A549 (cell line): ENCODE measurements at regions not wholly inside any gene's neighbourhood (a gene's known extent, or its start where the extent isn't known, plus 50 kb on each side); places are given as distances from the start of the nearest gene placed in this dataset.

ENCODE experiments used
- ATAC-seq, 2 experiments: fragments of 200-7000 bp in 1 of 2; fragments of >200 bp in 1 of 2; cut with Nextera tagmentation in 1 of 2; cut with Tn5 transposase in 1 of 2; 3 replicates each; pipeline versions ENCODE4 v1.8.0 to v1.9.1; 2018 to 2020; ENCODE audit warnings: mild to moderate bottlenecking in 1 of 2, moderate library complexity in 1 of 2
- CTCF ChIA-PET: fragments of 300-600 bp; sonication (Branson Sonifier 250); formaldehyde crosslinking; extraction: SDS; loops from one replicate; lab custom pipeline; 2021; ENCODE audit warnings: antibody characterized with exemption, inconsistent platforms; lab: Yijun Ruan, JAX
- POLR2A ChIA-PET: fragments of 350-600 bp; formaldehyde crosslinking; extraction: SDS; loops from one replicate; lab custom pipeline; 2021; ENCODE audit warnings: antibody characterized with exemption, inconsistent platforms; lab: Yijun Ruan, JAX
- DNase-seq, 2 experiments: peaks; one replicate each; pipeline versions ENCODE4 v3.0.0 to v3.0.0-alpha.2; 2011 to 2016; ENCODE audit warnings: low read depth in 1 of 2, low spot score in 1 of 2
- FAIRE-seq: peaks from 2 replicates; lab custom pipeline; 2011; peaks lifted over from hg19 to GRCh38; lab: Jason Lieb, UNC
- H3K27ac ChIP-seq, 2 experiments: fragments of >200 bp; sonication (Bioruptor Twin); formaldehyde crosslinking; 3 replicates each; pipeline ENCODE4 v1.5.1; 2016 to 2017
- H3K4me1 ChIP-seq: fragments of >200 bp; sonication (Bioruptor Twin); formaldehyde crosslinking; 3 replicates; pipeline ENCODE4 v1.6.1; 2016
- H3K4me2 ChIP-seq: fragments of >200 bp; sonication (Bioruptor Twin); formaldehyde crosslinking; 3 replicates; pipeline ENCODE4 v1.6.1; 2016
- H3K4me3 ChIP-seq: fragments of >200 bp; sonication (Bioruptor Twin); formaldehyde crosslinking; 3 replicates; pipeline ENCODE4 v1.5.1; 2016
- H3K9me3 ChIP-seq: fragments of >200 bp; sonication (Bioruptor Twin); formaldehyde crosslinking; 3 replicates; pipeline ENCODE4 v1.6.1; 2016
- BHLHE40 ChIP-seq: IDR thresholded peaks from 2 replicates; pipeline ENCODE4 v1.6.1; 2012; ENCODE audit warnings: low read depth, low read length, inconsistent platforms
- CBX2 ChIP-seq: fragments of 200-600 bp; sonication (generic); IDR thresholded peaks from 2 replicates; pipeline ENCODE4 v1.6.1; 2016; ENCODE audit warnings: low read depth, mild to moderate bottlenecking, borderline replicate concordance
- CHD2 ChIP-seq: fragments of 150-350 bp; IDR thresholded peaks from 2 replicates; pipeline ENCODE4 v1.6.1; 2014; ENCODE audit warnings: low read length; ENCODE audit not compliant: partially characterized antibody
- CHD4 ChIP-seq: fragments of 200-600 bp; sonication (generic); IDR thresholded peaks from 2 replicates; pipeline ENCODE4 v1.6.1; 2016; ENCODE audit warnings: antibody characterized with exemption, mild to moderate bottlenecking, borderline replicate concordance
- ESRRA ChIP-seq: fragments of 150-350 bp; IDR thresholded peaks from 2 replicates; pipeline ENCODE4 v1.6.1; 2014; ENCODE audit warnings: mild to moderate bottlenecking, low read length, borderline replicate concordance
- HDAC2 ChIP-seq: fragments of 200-600 bp; sonication (generic); IDR thresholded peaks from 2 replicates; pipeline ENCODE4 v1.6.1; 2016
- HOXB5 ChIP-seq: fragments of 250-450 bp; sonication (Bioruptor Pico); IDR thresholded peaks from 2 replicates; pipeline ENCODE4 v1.5.0; 2020; ENCODE audit warnings: mild to moderate bottlenecking, moderate library complexity
- JUN ChIP-seq, 2 experiments: fragments of >200 bp; sonication (Bioruptor Twin); formaldehyde crosslinking; IDR thresholded peaks; 2 replicates in 1 of 2; 3 replicates in 1 of 2; pipeline ENCODE4 v1.6.1; 2016 to 2017
- KDM5A ChIP-seq: fragments of 200-600 bp; sonication (generic); IDR thresholded peaks from 2 replicates; pipeline ENCODE4 v1.6.1; 2016; ENCODE audit warnings: antibody characterized with exemption, mild to moderate bottlenecking
- MAZ ChIP-seq: fragments of 150-350 bp; IDR thresholded peaks from 2 replicates; pipeline ENCODE4 v1.6.1; 2014; ENCODE audit warnings: antibody characterized with exemption, low read depth, low read length, borderline replicate concordance
- NPAS2 ChIP-seq: fragments of 250-450 bp; sonication (Bioruptor Pico); IDR thresholded peaks from 2 replicates; pipeline ENCODE4 v1.8.0; 2022; ENCODE audit warnings: mild to moderate bottlenecking, moderate library complexity, borderline replicate concordance
- PHF8 ChIP-seq: fragments of 200-600 bp; sonication (generic); IDR thresholded peaks from 2 replicates; pipeline ENCODE4 v1.6.1; 2016; ENCODE audit warnings: low read depth, mild to moderate bottlenecking, antibody characterized with exemption, moderate library complexity, borderline replicate concordance
- POLR2AphosphoS2 ChIP-seq: conservative IDR thresholded peaks from 2 replicates; pipeline ENCODE4 v1.6.1; 2012; ENCODE audit warnings: low read length, improper control_type of control experiment, inconsistent platforms
- RCOR1 ChIP-seq: fragments of 150-350 bp; IDR thresholded peaks from 2 replicates; pipeline ENCODE4 v1.6.1; 2014; ENCODE audit warnings: antibody characterized with exemption, low read length, low read depth
- SMC3 ChIP-seq: fragments of >200 bp; sonication (Bioruptor Twin); formaldehyde crosslinking; IDR thresholded peaks from 3 replicates; pipeline ENCODE4 v1.6.1; 2018; ENCODE audit warnings: inconsistent platforms
- SREBF2 ChIP-seq: fragments of 450-650 bp; IDR thresholded peaks from 2 replicates; pipeline ENCODE4 v1.6.1; 2014; ENCODE audit warnings: mild to moderate bottlenecking, moderate library complexity
- ZFP36 ChIP-seq: fragments of 450-650 bp; IDR thresholded peaks from 2 replicates; pipeline ENCODE4 v1.6.1; 2014; ENCODE audit warnings: borderline replicate concordance; ENCODE audit not compliant: partially characterized antibody
- ZNF302 ChIP-seq: fragments of 250-450 bp; sonication (Bioruptor Pico); IDR thresholded peaks from 2 replicates; pipeline ENCODE4 v1.9.0; 2021; ENCODE audit warnings: inconsistent platforms, mild to moderate bottlenecking, moderate library complexity
- whole genome bisulfite sequencing: methylation state at CpG from one replicate; pipeline ENCODE4 v1.1.6; 2017; ENCODE audit errors: missing lambda C conversion rate; 5-methylcytosine and 5-hydroxymethylcytosine counted together
- TF ChIP-seq, protein P1 (sequence below): fragments of >200 bp; sonication (Bioruptor Twin); formaldehyde crosslinking; IDR thresholded peaks from 2 replicates; pipeline ENCODE4 v1.6.1; 2016
- TF ChIP-seq, protein P2 (sequence below): fragments of 150-350 bp; IDR thresholded peaks from 2 replicates; pipeline ENCODE4 v1.6.1; 2014; ENCODE audit warnings: low read depth, mild to moderate bottlenecking, low read length
- TF ChIP-seq, protein P3 (sequence below): IDR thresholded peaks from 2 replicates; pipeline ENCODE4 v1.6.1; 2012
- TF ChIP-seq, protein P4 (sequence below): fragments of >200 bp; sonication (Bioruptor Twin); formaldehyde crosslinking; IDR thresholded peaks from 3 replicates; pipeline ENCODE4 v1.6.1; 2016
- TF ChIP-seq, protein P5 (sequence below): IDR thresholded peaks from 2 replicates; pipeline ENCODE4 v1.6.1; 2012; ENCODE audit warnings: low read depth, borderline replicate concordance
- TF ChIP-seq, protein P6 (sequence below): fragments of >200 bp; sonication (Bioruptor Twin); formaldehyde crosslinking; IDR thresholded peaks from 3 replicates; pipeline ENCODE4 v1.5.1; 2016

DNA sequence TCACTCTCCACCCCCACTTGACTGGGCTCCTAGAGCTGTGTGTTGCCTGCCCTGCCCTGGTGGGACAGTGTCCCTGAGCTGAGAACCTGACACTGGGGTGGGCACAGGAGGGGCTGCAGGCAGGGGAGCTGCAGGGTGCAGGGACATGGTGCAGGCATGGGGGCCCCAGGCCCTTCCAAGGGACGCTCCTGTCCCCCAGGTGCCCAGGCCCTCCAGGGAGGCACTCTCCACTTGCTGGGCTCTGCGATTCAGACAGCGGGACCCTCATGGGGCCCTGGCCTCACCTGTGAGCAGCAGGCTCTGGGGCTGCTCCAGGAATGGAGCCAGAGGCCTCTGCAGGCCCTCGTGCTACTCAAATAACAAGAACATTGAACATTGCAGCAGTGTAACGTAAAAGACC, 89.4 kb downstream of the BARX1 start:
- FAIRE-seq = no peak
- no peaks in the 10 kb centered on the region for H3K4me1 ChIP-seq
- CTCF ChIA-PET = no interaction called here
- DNase-seq = no peak
- no peak overlapping the region for H3K27ac ChIP-seq
- H3K4me3 ChIP-seq = no peak overlapping the region
- POLR2A ChIA-PET = no interaction called here
- WGBS = 34% methylated on average over 5 of the region's 5 CpGs
- no peaks in the 10 kb centered on the region for H3K9me3 ChIP-seq
- TF ChIP-seq CBX2 (no peak), PHF8 (no peak), RCOR1 (no peak), SMC3 (no peak), ZNF302 (CRISPR knock-in tag) (no peak), CHD2 (no peak), JUN (IDR thresholded peaks at IDR 0.05) (no peak), HOXB5 (no peak), ESRRA (no peak), KDM5A (no peak), HDAC2 (no peak)
- TF ChIP-seq, protein P1, sequence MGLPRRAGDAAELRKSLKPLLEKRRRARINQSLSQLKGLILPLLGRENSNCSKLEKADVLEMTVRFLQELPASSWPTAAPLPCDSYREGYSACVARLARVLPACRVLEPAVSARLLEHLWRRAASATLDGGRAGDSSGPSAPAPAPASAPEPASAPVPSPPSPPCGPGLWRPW = no peak
- TF ChIP-seq, protein P2, sequence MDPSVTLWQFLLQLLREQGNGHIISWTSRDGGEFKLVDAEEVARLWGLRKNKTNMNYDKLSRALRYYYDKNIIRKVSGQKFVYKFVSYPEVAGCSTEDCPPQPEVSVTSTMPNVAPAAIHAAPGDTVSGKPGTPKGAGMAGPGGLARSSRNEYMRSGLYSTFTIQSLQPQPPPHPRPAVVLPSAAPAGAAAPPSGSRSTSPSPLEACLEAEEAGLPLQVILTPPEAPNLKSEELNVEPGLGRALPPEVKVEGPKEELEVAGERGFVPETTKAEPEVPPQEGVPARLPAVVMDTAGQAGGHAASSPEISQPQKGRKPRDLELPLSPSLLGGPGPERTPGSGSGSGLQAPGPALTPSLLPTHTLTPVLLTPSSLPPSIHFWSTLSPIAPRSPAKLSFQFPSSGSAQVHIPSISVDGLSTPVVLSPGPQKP = no peak
- no peak overlapping the region for H3K4me2 ChIP-seq
- ATAC-seq = no peak

DNA sequence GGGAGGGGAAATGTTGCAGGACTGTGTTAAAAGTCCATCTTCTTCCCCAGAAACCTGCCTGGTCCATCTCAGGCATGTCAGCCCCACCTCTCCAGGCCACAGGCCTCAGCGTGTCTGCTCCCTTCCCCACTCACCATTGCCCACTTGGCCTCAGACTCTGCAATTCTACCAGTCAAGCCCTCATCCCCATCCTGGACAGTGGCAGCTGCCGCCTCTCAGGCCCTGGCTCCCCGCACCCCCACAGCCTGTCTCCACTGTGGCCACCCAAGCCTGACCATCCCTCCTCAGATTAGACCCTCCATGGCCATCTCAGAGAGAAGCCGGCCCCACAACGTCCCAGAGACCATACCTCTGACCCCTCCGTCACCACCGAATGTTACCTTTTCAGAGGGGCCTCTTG, 89.9 kb downstream of the BARX1 start:
- ChIA-PET POLR2A (no interaction called here), CTCF (no interaction called here)
- DNase-seq (no peak), ATAC-seq (no peak; a peak in 1 of 6 replicates), FAIRE-seq (no peak)
- H3K4me1 ChIP-seq = no peaks in the 10 kb centered on the region
- H3K27ac ChIP-seq = no peak overlapping the region
- H3K4me2 ChIP-seq = no peak overlapping the region
- 56% methylated on average over 7 of the region's 7 CpGs for WGBS
- TF ChIP-seq ZFP36 (no peak), JUN (IDR thresholded peaks at IDR 0.05) (no peak), CHD4 (no peak), HOXB5 (no peak), RCOR1 (no peak), CHD2 (no peak), POLR2AphosphoS2 (no peak), SREBF2 (no peak), MAZ (no peak), BHLHE40 (no peak), ZNF302 (CRISPR knock-in tag) (no peak), NPAS2 (CRISPR knock-in tag) (no peak)
- TF ChIP-seq, protein P3, sequence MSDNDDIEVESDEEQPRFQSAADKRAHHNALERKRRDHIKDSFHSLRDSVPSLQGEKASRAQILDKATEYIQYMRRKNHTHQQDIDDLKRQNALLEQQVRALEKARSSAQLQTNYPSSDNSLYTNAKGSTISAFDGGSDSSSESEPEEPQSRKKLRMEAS = no peak
- TF ChIP-seq, protein P4, sequence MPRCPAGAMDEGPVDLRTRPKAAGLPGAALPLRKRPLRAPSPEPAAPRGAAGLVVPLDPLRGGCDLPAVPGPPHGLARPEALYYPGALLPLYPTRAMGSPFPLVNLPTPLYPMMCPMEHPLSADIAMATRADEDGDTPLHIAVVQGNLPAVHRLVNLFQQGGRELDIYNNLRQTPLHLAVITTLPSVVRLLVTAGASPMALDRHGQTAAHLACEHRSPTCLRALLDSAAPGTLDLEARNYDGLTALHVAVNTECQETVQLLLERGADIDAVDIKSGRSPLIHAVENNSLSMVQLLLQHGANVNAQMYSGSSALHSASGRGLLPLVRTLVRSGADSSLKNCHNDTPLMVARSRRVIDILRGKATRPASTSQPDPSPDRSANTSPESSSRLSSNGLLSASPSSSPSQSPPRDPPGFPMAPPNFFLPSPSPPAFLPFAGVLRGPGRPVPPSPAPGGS = no peak
- TF ChIP-seq, protein P1 = no peak
- TF ChIP-seq, protein P5, sequence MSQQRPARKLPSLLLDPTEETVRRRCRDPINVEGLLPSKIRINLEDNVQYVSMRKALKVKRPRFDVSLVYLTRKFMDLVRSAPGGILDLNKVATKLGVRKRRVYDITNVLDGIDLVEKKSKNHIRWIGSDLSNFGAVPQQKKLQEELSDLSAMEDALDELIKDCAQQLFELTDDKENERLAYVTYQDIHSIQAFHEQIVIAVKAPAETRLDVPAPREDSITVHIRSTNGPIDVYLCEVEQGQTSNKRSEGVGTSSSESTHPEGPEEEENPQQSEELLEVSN = no peak
- TF ChIP-seq, protein P6, sequence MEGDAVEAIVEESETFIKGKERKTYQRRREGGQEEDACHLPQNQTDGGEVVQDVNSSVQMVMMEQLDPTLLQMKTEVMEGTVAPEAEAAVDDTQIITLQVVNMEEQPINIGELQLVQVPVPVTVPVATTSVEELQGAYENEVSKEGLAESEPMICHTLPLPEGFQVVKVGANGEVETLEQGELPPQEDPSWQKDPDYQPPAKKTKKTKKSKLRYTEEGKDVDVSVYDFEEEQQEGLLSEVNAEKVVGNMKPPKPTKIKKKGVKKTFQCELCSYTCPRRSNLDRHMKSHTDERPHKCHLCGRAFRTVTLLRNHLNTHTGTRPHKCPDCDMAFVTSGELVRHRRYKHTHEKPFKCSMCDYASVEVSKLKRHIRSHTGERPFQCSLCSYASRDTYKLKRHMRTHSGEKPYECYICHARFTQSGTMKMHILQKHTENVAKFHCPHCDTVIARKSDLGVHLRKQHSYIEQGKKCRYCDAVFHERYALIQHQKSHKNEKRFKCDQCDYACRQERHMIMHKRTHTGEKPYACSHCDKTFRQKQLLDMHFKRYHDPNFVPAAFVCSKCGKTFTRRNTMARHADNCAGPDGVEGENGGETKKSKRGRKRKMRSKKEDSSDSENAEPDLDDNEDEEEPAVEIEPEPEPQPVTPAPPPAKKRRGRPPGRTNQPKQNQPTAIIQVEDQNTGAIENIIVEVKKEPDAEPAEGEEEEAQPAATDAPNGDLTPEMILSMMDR = no peak
- H3K9me3 ChIP-seq = no peaks in the 10 kb centered on the region
- H3K4me3 ChIP-seq = no peak overlapping the region
